OCI-LY3 (cell line): ENCODE measurements at regions not wholly inside any gene's neighbourhood (a gene's known extent, or its start where the extent isn't known, plus 50 kb on each side); places are given as distances from the start of the nearest gene placed in this dataset.
"Not testable (repeated sequence)": the region's sequence is repeated elsewhere in the genome, so short reads cannot be mapped to it uniquely, and the experiment has no call there.

Experiments
- H2AFZ ChIP-seq: fragments of 200-600, 300-600 bp; shearing (Covaris generic); 2 replicates; pipeline ENCODE4 v1.6.0; 2014; ENCODE audit warnings: antibody characterized with exemption, low read depth, low read length
- H3K27ac ChIP-seq: fragments of 200-600, 300-600 bp; sonication (generic); 2 replicates; pipeline ENCODE4 v1.5.1; 2014; ENCODE audit warnings: mild to moderate bottlenecking, low read length, moderate library complexity, mixed read lengths
- H3K27me3 ChIP-seq: fragments of 200-600, 300-600 bp; sonication (generic); 2 replicates; pipeline ENCODE4 v1.6.1; 2014; ENCODE audit warnings: low read depth, low read length, mixed read lengths
- H3K36me3 ChIP-seq: fragments of 200-600, 300-600 bp; sonication (generic); replicated peaks from 2 replicates; pipeline ENCODE3; 2014; ENCODE audit warnings: low read depth, low read length, mixed read lengths
- H3K4me1 ChIP-seq: fragments of 300-600, 200-600 bp; sonication (generic); 2 replicates; pipeline ENCODE4 v1.6.1; 2014; ENCODE audit warnings: low read length, mixed read lengths
- H3K4me2 ChIP-seq: fragments of 200-600, 300-600 bp; sonication (generic); 2 replicates; pipeline ENCODE4 v1.6.1; 2014; ENCODE audit warnings: low read length, mixed read lengths
- H3K4me3 ChIP-seq: fragments of 300-600, 200-600 bp; sonication (generic); 2 replicates; pipeline ENCODE4 v1.5.1; 2014; ENCODE audit warnings: antibody characterized with exemption, mild to moderate bottlenecking, low read length, moderate library complexity
- H3K79me2 ChIP-seq: fragments of 300-600, 200-600 bp; shearing (Covaris generic); 2 replicates; pipeline ENCODE4 v1.6.1; 2014; ENCODE audit warnings: mild to moderate bottlenecking, low read length, mixed read lengths
- H3K9ac ChIP-seq: fragments of 300-600, 200-600 bp; shearing (Covaris generic); 2 replicates; pipeline ENCODE4 v1.6.0; 2014; ENCODE audit warnings: mild to moderate bottlenecking, low read length, moderate library complexity
- H3K9me3 ChIP-seq: fragments of 200-600, 300-600 bp; shearing (Covaris generic); 2 replicates; pipeline ENCODE4 v1.6.1; 2014; ENCODE audit warnings: low read length, mixed read lengths; ENCODE audit not compliant: insufficient read depth
- H4K20me1 ChIP-seq: fragments of 200-600, 300-600 bp; sonication (generic); 2 replicates; pipeline ENCODE4 v1.6.1; 2016; ENCODE audit warnings: low read length, mixed read lengths; ENCODE audit not compliant: insufficient read depth
- CTCF ChIP-seq: fragments of 200-600, 300-600 bp; sonication (generic); IDR thresholded peaks from 2 replicates; pipeline ENCODE4 v1.5.1; 2014; ENCODE audit warnings: antibody characterized with exemption, low read length, low read depth
- EZH2phosphoT487 ChIP-seq: fragments of 200-600 bp; shearing (Covaris generic); IDR thresholded peaks from 2 replicates; pipeline ENCODE4 v1.6.1; 2018; ENCODE audit warnings: antibody characterized with exemption, mixed run types, low read depth

DNA sequence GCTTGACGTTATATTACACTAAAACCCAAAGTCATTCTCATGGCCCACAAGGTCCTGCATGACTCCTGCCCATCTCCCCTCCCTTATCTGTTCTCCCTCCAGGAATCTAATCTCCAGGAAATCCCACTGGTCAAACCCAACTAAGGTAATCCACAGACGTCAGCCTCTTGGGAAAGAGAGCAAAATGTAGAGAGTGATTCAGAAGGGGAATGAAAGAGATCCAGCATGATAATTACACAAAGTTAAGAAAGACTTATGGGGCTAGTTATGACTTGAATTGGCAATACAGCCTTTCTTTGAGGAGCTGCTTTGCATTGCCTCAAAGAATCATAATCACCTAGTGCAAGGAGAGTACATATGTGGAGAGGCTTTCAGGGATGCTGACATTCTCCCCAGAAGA is 137.8 kb upstream of the MYRIP start:
- Histone ChIP-seq H3K4me2 (no peak overlapping the region), H3K27ac (no peak overlapping the region)

GRCh38 chr3:39705351-39705900 is 104.0 kb upstream of the MYRIP start:
- no peaks in the 10 kb centered on the region for H4K20me1 ChIP-seq
- no peaks in the 10 kb centered on the region for H3K27me3 ChIP-seq
- no peak overlapping the region for H3K9ac ChIP-seq
- H3K4me3 ChIP-seq, result no peak overlapping the region
- no peaks in the 10 kb centered on the region for H3K36me3 ChIP-seq
- no peak overlapping the region for H3K4me2 ChIP-seq
- H3K27ac ChIP-seq, result no peak overlapping the region
- no peak for TF ChIP-seq CTCF
- TF ChIP-seq EZH2phosphoT487, result no peak
- no peaks in the 10 kb centered on the region for H3K79me2 ChIP-seq
- H3K4me1 ChIP-seq, result peaks cover 4% of the 10 kb centered on the region; the same call in 1 of the 2 replicates
- H3K9me3 ChIP-seq, result no peaks in the 10 kb centered on the region
- H2AFZ ChIP-seq, result no peak overlapping the region

More for the DNA sequence above, 137.8 kb upstream of the MYRIP start:
- H3K4me1 ChIP-seq, result no peaks in the 10 kb centered on the region
- no peaks in the 10 kb centered on the region for H4K20me1 ChIP-seq
- H2AFZ ChIP-seq, result no peak overlapping the region
- H3K27me3 ChIP-seq, result peaks cover 23% of the 10 kb centered on the region; the same call in 1 of the 2 replicates
- TF ChIP-seq CTCF (no peak), EZH2phosphoT487 (no peak)
- H3K9me3 ChIP-seq, result no peaks in the 10 kb centered on the region
- no peaks in the 10 kb centered on the region for H3K79me2 ChIP-seq
- no peak overlapping the region for H3K9ac ChIP-seq
- H3K4me3 ChIP-seq, result no peak overlapping the region
- no peaks in the 10 kb centered on the region for H3K36me3 ChIP-seq

- Histone ChIP-seq H2AFZ (no peak overlapping the region), H3K79me2 (no peaks in the 10 kb centered on the region), H3K4me2 (peak overlapping the region; percentile 44), H3K27ac (no peak overlapping the region), H3K9me3 (no peaks in the 10 kb centered on the region), H3K27me3 (no peaks in the 10 kb centered on the region), H3K9ac (no peak overlapping the region), H4K20me1 (no peaks in the 10 kb centered on the region), H3K4me3 (peak overlapping the region; percentile 13; the same call in 1 of the 2 replicates), H3K4me1 (peaks cover 4% of the 10 kb centered on the region; the same call in 1 of the 2 replicates), H3K36me3 (no peaks in the 10 kb centered on the region)
- TF ChIP-seq EZH2phosphoT487 (no peak), CTCF (peak; percentile 92)
Measured at GRCh38 chr3:39707314-39707909, 102.0 kb upstream of the MYRIP start.

DNA sequence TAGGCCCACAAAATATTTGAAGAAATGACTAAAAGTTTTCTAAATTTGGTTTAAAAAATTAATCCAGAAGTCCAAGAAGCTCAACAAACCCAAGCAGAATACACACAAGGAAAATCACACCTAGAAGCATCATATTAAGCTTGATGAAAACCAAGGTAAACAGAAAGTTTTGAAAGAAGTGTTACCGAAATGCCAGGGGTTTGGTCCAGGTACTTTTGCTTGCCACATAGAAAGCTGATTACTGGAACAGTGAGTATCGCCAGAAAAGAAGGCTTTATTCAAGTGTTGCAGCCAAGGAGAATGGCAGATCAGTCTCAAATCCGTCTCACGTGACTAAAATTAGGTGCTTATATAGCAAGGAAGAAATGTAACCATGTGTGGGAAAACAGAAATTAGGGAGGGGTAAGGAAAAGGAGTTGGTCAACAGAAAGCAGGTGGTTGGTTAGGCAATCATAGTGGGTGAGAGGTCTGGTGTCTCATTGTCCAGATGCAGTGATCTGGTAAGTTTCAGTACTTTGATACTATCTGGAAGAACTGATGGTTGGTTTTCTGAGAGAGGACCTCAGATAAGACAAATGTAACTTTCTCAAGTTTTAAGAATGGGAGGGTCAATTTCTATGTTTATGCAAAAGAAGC is 96.9 kb upstream of the MYRIP start:
- no peak for TF ChIP-seq EZH2phosphoT487
- no peak for TF ChIP-seq CTCF
- no peak overlapping the region for H3K4me3 ChIP-seq
- H3K4me1 ChIP-seq, result peaks cover 2% of the 10 kb centered on the region; the same call in 1 of the 2 replicates
- no peaks in the 10 kb centered on the region for H3K27me3 ChIP-seq
- no peak overlapping the region for H3K4me2 ChIP-seq
- no peak overlapping the region for H2AFZ ChIP-seq
- no peaks in the 10 kb centered on the region for H4K20me1 ChIP-seq
- H3K9me3 ChIP-seq, result no peaks in the 10 kb centered on the region
- no peaks in the 10 kb centered on the region for H3K79me2 ChIP-seq
- no peak overlapping the region for H3K9ac ChIP-seq
- no peak overlapping the region for H3K27ac ChIP-seq
- H3K36me3 ChIP-seq, result no peaks in the 10 kb centered on the region

- H3K27ac ChIP-seq, H3K4me2 ChIP-seq, H3K27me3 ChIP-seq: not testable (repeated sequence)
Measured at GRCh38 chr3:39713341-39713740, 96.1 kb upstream of the MYRIP start.

More at GRCh38 chr3:39713341-39713740, 96.1 kb upstream of the MYRIP start:
- H3K4me3 ChIP-seq, H4K20me1 ChIP-seq, H3K9ac ChIP-seq, H3K9me3 ChIP-seq, H3K79me2 ChIP-seq, H3K4me1 ChIP-seq, H2AFZ ChIP-seq, H3K36me3 ChIP-seq: not testable (repeated sequence)
